Gastrocnemius medialis (tissue), 4 donors: ENCODE measurements at regions not wholly inside any gene's neighbourhood (a gene's known extent, or its start where the extent isn't known, plus 50 kb on each side); places are given as distances from the start of the nearest gene placed in this dataset.

Experiments
- CTCF ChIP-seq, 5 experiments: fragments of 450-650 bp in 3 of 5; fragments of 200-600 bp in 2 of 5; sonication (generic) in 2 of 5; IDR thresholded peaks in 4 of 5; conservative IDR thresholded peaks in 1 of 5; 1 replicate in 4 of 5; 2 replicates in 1 of 5; pipeline ENCODE4 v1.5.1; 2016 to 2019; ENCODE audit warnings: antibody characterized with exemption in 5 of 5, mild to moderate bottlenecking in 3 of 5, moderate library complexity in 3 of 5
- POLR2A ChIP-seq, 2 donors: fragments of 450-650 bp; IDR thresholded peaks; one replicate each; pipeline ENCODE4 v1.6.1; 2017; ENCODE audit warnings: antibody characterized with exemption in 2 of 2, mild to moderate bottlenecking in 2 of 2, moderate library complexity in 2 of 2

GRCh38 chr6:166252601-166253000 is 55.6 kb downstream of the PRR18 start:
- TF ChIP-seq CTCF (IDR thresholded peaks at IDR 0.05 in 4 of 5, conservative IDR thresholded peaks at IDR 0.05 in 1 of 5) (no peak), POLR2A (IDR thresholded peaks at IDR 0.05) (no peak)
